Ovary (tissue), 3 donors: ENCODE measurements at regions not wholly inside any gene's neighbourhood (a gene's known extent, or its start where the extent isn't known, plus 50 kb on each side); places are given as distances from the start of the nearest gene placed in this dataset.

ENCODE experiments used
- EP300 ChIP-seq: sonication (generic); formaldehyde crosslinking; IDR thresholded peaks from one replicate; pipeline ENCODE4 v1.6.1; 2017; ENCODE audit warnings: antibody characterized with exemption
- POLR2A ChIP-seq: fragments of 450-650 bp; IDR thresholded peaks from one replicate; pipeline ENCODE4 v1.6.1; 2017; ENCODE audit warnings: antibody characterized with exemption, mild to moderate bottlenecking, moderate library complexity
- TF ChIP-seq, protein P1 (sequence below), 3 donors: fragments of 450-650 bp in 2 of 3; fragments of 200-600 bp in 1 of 3; IDR thresholded peaks; one replicate each; pipeline versions ENCODE4 v1.5.1 to v1.8.0; 2016 to 2022; ENCODE audit warnings: antibody characterized with exemption in 3 of 3, mild to moderate bottlenecking in 1 of 3
- donor health status: DM: no; HTN: no; CAD: no.

DNA sequence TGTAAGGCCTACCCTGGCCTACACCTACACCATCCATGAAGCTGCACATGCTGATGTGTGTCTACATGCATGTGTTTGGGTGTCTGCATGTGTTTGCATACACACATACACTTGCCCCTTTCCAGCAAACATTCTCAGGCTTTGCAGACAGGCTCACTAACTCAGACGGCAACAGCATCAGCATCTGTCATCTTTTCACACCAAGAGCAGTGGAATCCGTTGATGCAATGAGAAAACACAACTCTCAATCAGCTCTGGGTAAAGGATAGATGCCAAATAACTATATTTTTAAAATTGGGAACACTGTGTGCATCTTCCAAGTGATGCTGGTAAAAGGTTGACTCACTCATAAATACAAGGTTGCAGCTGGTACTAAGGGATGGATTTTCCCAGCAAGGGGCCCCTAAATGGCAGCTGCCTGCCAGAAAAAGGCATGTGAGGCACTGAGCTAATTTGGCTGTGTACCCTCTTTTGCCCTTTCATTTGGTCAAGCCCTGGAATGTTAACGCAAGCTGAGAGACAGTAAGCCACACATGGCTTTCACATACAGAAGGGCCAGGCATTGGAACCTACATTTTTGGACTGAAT, 296.3 kb upstream of the NPSR1 start:
- TF ChIP-seq, protein P1, sequence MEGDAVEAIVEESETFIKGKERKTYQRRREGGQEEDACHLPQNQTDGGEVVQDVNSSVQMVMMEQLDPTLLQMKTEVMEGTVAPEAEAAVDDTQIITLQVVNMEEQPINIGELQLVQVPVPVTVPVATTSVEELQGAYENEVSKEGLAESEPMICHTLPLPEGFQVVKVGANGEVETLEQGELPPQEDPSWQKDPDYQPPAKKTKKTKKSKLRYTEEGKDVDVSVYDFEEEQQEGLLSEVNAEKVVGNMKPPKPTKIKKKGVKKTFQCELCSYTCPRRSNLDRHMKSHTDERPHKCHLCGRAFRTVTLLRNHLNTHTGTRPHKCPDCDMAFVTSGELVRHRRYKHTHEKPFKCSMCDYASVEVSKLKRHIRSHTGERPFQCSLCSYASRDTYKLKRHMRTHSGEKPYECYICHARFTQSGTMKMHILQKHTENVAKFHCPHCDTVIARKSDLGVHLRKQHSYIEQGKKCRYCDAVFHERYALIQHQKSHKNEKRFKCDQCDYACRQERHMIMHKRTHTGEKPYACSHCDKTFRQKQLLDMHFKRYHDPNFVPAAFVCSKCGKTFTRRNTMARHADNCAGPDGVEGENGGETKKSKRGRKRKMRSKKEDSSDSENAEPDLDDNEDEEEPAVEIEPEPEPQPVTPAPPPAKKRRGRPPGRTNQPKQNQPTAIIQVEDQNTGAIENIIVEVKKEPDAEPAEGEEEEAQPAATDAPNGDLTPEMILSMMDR (IDR thresholded peaks at IDR 0.05) = no peak
- TF ChIP-seq POLR2A = no peak
- TF ChIP-seq EP300 = no peak
